IMR-90 (cell line): ENCODE measurements at regions not wholly inside any gene's neighbourhood (a gene's known extent, or its start where the extent isn't known, plus 50 kb on each side); places are given as distances from the start of the nearest gene placed in this dataset.

Experiments
- ATAC-seq: fragments of 200-7000 bp; cut with Tn5 transposase; 2 replicates; pipeline ENCODE4 v1.9.1; 2020; ENCODE audit warnings: low read depth, mild to moderate bottlenecking, moderate library complexity
- BruUV-seq: library from RNA; stranded (reverse); fragments of 400-500 nt; replicated peaks from 2 replicates; lab custom pipeline; 2021; lab: Mats Ljungman, UMichigan
- CTCF ChIA-PET: fragments of 300-600 bp; formaldehyde crosslinking; extraction: SDS; loops from one replicate; lab custom pipeline; 2021; ENCODE audit warnings: antibody characterized with exemption; lab: Yijun Ruan, JAX
- POLR2A ChIA-PET: fragments of 300-600 bp; sonication (Branson Sonifier 250); formaldehyde crosslinking; loops from one replicate; lab custom pipeline; 2022; ENCODE audit warnings: antibody characterized with exemption; ENCODE audit not compliant: unreplicated experiment; lab: Charles Lee
- DNase-seq: peaks from one replicate; pipeline ENCODE4 v3.0.0; 2013
- H2AFZ ChIP-seq: replicated peaks from 2 replicates; pipeline ENCODE3; 2013; ENCODE audit warnings: low read length, mild to moderate bottlenecking; ENCODE audit not compliant: poor library complexity
- H2AK5ac ChIP-seq: 2 replicates; pipeline ENCODE4 v1.6.1; 2013; ENCODE audit warnings: low read depth, low read length, inconsistent platforms
- H2AK9ac ChIP-seq: replicated peaks from 2 replicates; pipeline ENCODE3; 2013; ENCODE audit warnings: mild to moderate bottlenecking, low read depth, low read length, moderate library complexity; ENCODE audit not compliant: poor library complexity
- H2BK120ac ChIP-seq: 2 replicates; pipeline ENCODE4 v1.6.1; 2013; ENCODE audit warnings: low read depth, low read length, inconsistent platforms
- H2BK15ac ChIP-seq: 3 replicates; pipeline ENCODE4 v1.6.1; 2013; ENCODE audit warnings: low read depth, low read length, inconsistent platforms
- H2BK20ac ChIP-seq: 2 replicates; pipeline ENCODE4 v1.6.1; 2013; ENCODE audit warnings: low read depth, mild to moderate bottlenecking, inconsistent platforms, low read length, moderate library complexity
- H2BK5ac ChIP-seq: 2 replicates; pipeline ENCODE4 v1.6.1; 2013; ENCODE audit warnings: mild to moderate bottlenecking, low read depth, low read length, inconsistent platforms; ENCODE audit not compliant: poor library complexity, severe bottlenecking
- H3K14ac ChIP-seq: replicated peaks from 2 replicates; pipeline ENCODE4 v1.6.1; 2013; ENCODE audit warnings: low read depth, low read length, inconsistent platforms
- H3K18ac ChIP-seq: 2 replicates; pipeline ENCODE4 v1.6.1; 2013; ENCODE audit warnings: low read depth, low read length, control low read depth
- H3K23ac ChIP-seq: 2 replicates; pipeline ENCODE4 v1.6.1; 2013; ENCODE audit warnings: low read depth, low read length, inconsistent platforms
- H3K27ac ChIP-seq: 2 replicates; pipeline ENCODE4 v1.5.1; 2013; ENCODE audit warnings: mild to moderate bottlenecking, control low read depth, low read length; ENCODE audit not compliant: insufficient read depth
- H3K27me3 ChIP-seq: 2 replicates; pipeline ENCODE4 v1.6.1; 2013; ENCODE audit warnings: low read length; ENCODE audit not compliant: control insufficient read depth, insufficient read depth
- H3K36me3 ChIP-seq: 2 replicates; pipeline ENCODE4 v1.6.1; 2013; ENCODE audit warnings: low read length, mixed read lengths; ENCODE audit not compliant: control insufficient read depth, insufficient read depth
- H3K4ac ChIP-seq: 2 replicates; pipeline ENCODE4 v1.6.1; 2013; ENCODE audit warnings: low read depth, low read length, inconsistent platforms
- H3K4me1 ChIP-seq: 2 replicates; pipeline ENCODE4 v1.6.1; 2013; ENCODE audit warnings: low read length, mixed read lengths; ENCODE audit not compliant: control insufficient read depth, insufficient read depth
- H3K4me2 ChIP-seq: 2 replicates; pipeline ENCODE4 v1.6.1; 2013; ENCODE audit warnings: low read depth, mild to moderate bottlenecking, control low read depth, low read length, moderate library complexity
- H3K4me3 ChIP-seq: 2 replicates; pipeline ENCODE4 v1.5.1; 2013; ENCODE audit warnings: low read depth, mild to moderate bottlenecking, control low read depth, low read length, moderate library complexity; ENCODE audit not compliant: insufficient read depth
- H3K56ac ChIP-seq: 2 replicates; pipeline ENCODE4 v1.6.1; 2013; ENCODE audit warnings: low read length, inconsistent platforms; ENCODE audit not compliant: insufficient read depth; ENCODE audit errors: extremely low read depth
- H3K79me1 ChIP-seq, 2 experiments: 2 replicates each; pipeline ENCODE4 v1.6.1; 2013; ENCODE audit warnings: low read length in 2 of 2, inconsistent platforms in 1 of 2, low read depth in 1 of 2
- H3K9ac ChIP-seq: 2 replicates; pipeline ENCODE4 v1.6.1; 2013; ENCODE audit warnings: low read depth, low read length, control low read depth
- H3K9me1 ChIP-seq: 2 replicates; pipeline ENCODE4 v1.6.1; 2013; ENCODE audit warnings: low read length, inconsistent platforms; ENCODE audit not compliant: insufficient read depth
- H3K9me3 ChIP-seq: 2 replicates; pipeline ENCODE4 v1.6.1; 2013; ENCODE audit warnings: low read length; ENCODE audit not compliant: control insufficient read depth, insufficient read depth
- H4K20me1 ChIP-seq: 2 replicates; pipeline ENCODE4 v1.6.1; 2013; ENCODE audit warnings: low read length, inconsistent platforms; ENCODE audit not compliant: insufficient read depth
- H4K5ac ChIP-seq: 2 replicates; pipeline ENCODE4 v1.6.1; 2013; ENCODE audit warnings: mild to moderate bottlenecking, low read depth, low read length, control low read depth
- H4K8ac ChIP-seq, 2 experiments: 2 replicates each; pipeline ENCODE4 v1.6.1; 2013; ENCODE audit warnings: low read depth in 2 of 2, low read length in 2 of 2, control low read depth in 1 of 2, inconsistent platforms in 1 of 2
- H4K91ac ChIP-seq: 2 replicates; pipeline ENCODE4 v1.6.1; 2013; ENCODE audit warnings: low read depth, low read length, inconsistent platforms; ENCODE audit not compliant: insufficient read depth
- CEBPB ChIP-seq: IDR thresholded peaks from 2 replicates; pipeline ENCODE4 v1.6.1; 2012; ENCODE audit warnings: low read depth, low read length, improper control_type of control experiment
- MXI1 ChIP-seq: IDR thresholded peaks from 2 replicates; pipeline ENCODE4 v1.6.1; 2012; ENCODE audit warnings: low read depth, mild to moderate bottlenecking, low read length, moderate library complexity, borderline replicate concordance
- POLR2A ChIP-seq: IDR thresholded peaks from 2 replicates; pipeline ENCODE4 v1.6.1; 2012; ENCODE audit warnings: mild to moderate bottlenecking, low read depth, low read length
- RCOR1 ChIP-seq: IDR thresholded peaks from 2 replicates; pipeline ENCODE4 v1.6.1; 2012; ENCODE audit warnings: mild to moderate bottlenecking, low read length, improper control_type of control experiment; ENCODE audit not compliant: insufficient replicate concordance
- WGBS, 2 experiments: methylation state at CpG; one replicate each; pipeline versions ENCODE4 v1.1.5 to v1.1.7; 2013; ENCODE audit warnings: missing lambda C conversion rate in 2 of 2; ENCODE audit not compliant: insufficient read length in 1 of 2; ENCODE audit errors: extremely low coverage in 2 of 2; 5-methylcytosine and 5-hydroxymethylcytosine counted together
- dilution Hi-C: fragments of 300-500 bp; cut with HindIII; formaldehyde crosslinking; loops from one replicate; pipeline ENCODE4 v1.14.3; 2018; ENCODE audit warnings: low sequenced_read_pairs; ENCODE audit not compliant: unreplicated experiment
- in situ Hi-C: fragments of 300-500 bp; cut with MboI; formaldehyde crosslinking; loops from 3 replicates; pipeline ENCODE4 v1.14.3; 2019; ENCODE audit warnings: low sequenced_read_pairs, inconsistent platforms, mixed read lengths
- intact Hi-C: fragments of 100-400 bp; cut with micrococcal nuclease; formaldehyde crosslinking; loops from 2 replicates; pipeline ENCODE4 v1.10.0; 2022

- intact Hi-C loops (no loop called here), in situ Hi-C loops (no loop called here), dilution Hi-C loops (no loop called here)
- ChIA-PET CTCF (no interaction called here), POLR2A (no interaction called here)
- no peak for TF ChIP-seq RCOR1
- no peak for TF ChIP-seq MXI1
- TF ChIP-seq POLR2A: no peak
- no peak for TF ChIP-seq CEBPB
- Histone ChIP-seq H3K4me1 (no peaks in the 10 kb centered on the region), H3K56ac (no peak overlapping the region), H3K23ac (no peak overlapping the region), H3K4me2 (no peak overlapping the region), H4K5ac (no peak overlapping the region), H3K79me1 (no peaks in the 10 kb centered on the region), H4K8ac (no peak overlapping the region), H3K9me3 (peaks cover 2% of the 10 kb centered on the region), H2BK20ac (no peak overlapping the region), H3K14ac (no peak overlapping the region), H3K9ac (no peak overlapping the region), H2AFZ (no peak overlapping the region), H2BK120ac (no peak overlapping the region), H4K91ac (no peak overlapping the region), H2AK5ac (no peak overlapping the region), H2BK15ac (no peak overlapping the region), H3K27me3 (no peaks in the 10 kb centered on the region; the same call in 1 of the 2 replicates), H3K4ac (no peak overlapping the region), H3K27ac (no peak overlapping the region), H2AK9ac (no peak overlapping the region), H2BK5ac (no peak overlapping the region), H3K4me3 (no peak overlapping the region), H3K9me1 (no peaks in the 10 kb centered on the region), H4K20me1 (no peaks in the 10 kb centered on the region), H3K18ac (no peak overlapping the region), H3K36me3 (no peaks in the 10 kb centered on the region)
- DNase-seq (no peak), ATAC-seq (no peak)
- BruUV-seq: no TSS peak
- no CpG with 5 or more reads among the region's 6 CpGs for WGBS, 2 experiments
These were observed 658.4 kb downstream of the MED13L start for GRCh38 chr12:115619061-115619460.
